ENCODE measurements at regions not wholly inside any gene's neighbourhood (a gene's known extent, or its start where the extent isn't known, plus 50 kb on each side); places are given as distances from the start of the nearest gene placed in this dataset.

- no peak for DNase-seq (ENCODE audit: low spot score in 2 of 2)
- no peak for TF ChIP-seq CTCF (IDR thresholded peaks at IDR 0.05)
- TF ChIP-seq EP300 (IDR thresholded peaks at IDR 0.05): no peak
- no peak for TF ChIP-seq POLR2AphosphoS5 (IDR thresholded peaks at IDR 0.05)
- TF ChIP-seq POLR2A (IDR thresholded peaks at IDR 0.05): no peak
- no peaks in the 10 kb centered on the region for H3K9me3 ChIP-seq
- H3K27ac ChIP-seq: no peak overlapping the region
- H3K27me3 ChIP-seq: no peaks in the 10 kb centered on the region
- H3K36me3 ChIP-seq: no peaks in the 10 kb centered on the region
- peaks cover 6% of the 10 kb centered on the region for H3K4me1 ChIP-seq
- no peak overlapping the region for H3K4me3 ChIP-seq
- WGBS: 81% methylated on average over 4 of the region's 4 CpGs
Observed at GRCh38 chr2:58574873-58575272, 333.7 kb upstream of the FANCL start.

DNA sequence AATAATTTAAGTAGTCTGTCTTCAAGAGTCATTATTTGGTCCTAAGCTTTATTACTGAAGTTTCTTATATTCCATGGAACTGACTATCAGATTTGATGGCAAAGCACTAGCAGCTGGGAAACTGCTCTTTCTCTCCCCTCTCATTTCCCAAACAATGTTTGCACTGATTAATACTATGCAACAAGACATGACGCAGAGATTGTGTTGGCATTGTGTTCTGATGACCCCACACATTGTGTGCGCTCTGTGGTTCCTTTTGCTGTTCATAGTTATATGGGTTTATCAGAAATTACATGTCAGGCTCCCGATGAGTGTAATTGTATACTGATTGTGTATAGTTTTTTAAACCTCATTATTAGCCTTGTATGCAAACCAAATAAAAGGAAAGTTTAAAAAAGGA is 331.6 kb upstream of the FANCL start:
- H3K36me3 ChIP-seq: no peaks in the 10 kb centered on the region
- DNase-seq (ENCODE audit: low spot score in 2 of 2): no peak
- no peaks in the 10 kb centered on the region for H3K27me3 ChIP-seq
- no peaks in the 10 kb centered on the region for H3K9me3 ChIP-seq
- no peak overlapping the region for H3K4me3 ChIP-seq
- H3K4me1 ChIP-seq: peaks cover 9% of the 10 kb centered on the region
- 91% methylated on average over 3 of the region's 3 CpGs for WGBS
- no peak overlapping the region for H3K27ac ChIP-seq
- TF ChIP-seq CTCF (IDR thresholded peaks at IDR 0.05) (no peak), EP300 (IDR thresholded peaks at IDR 0.05) (no peak), POLR2AphosphoS5 (IDR thresholded peaks at IDR 0.05) (no peak), POLR2A (IDR thresholded peaks at IDR 0.05) (no peak)

- Histone ChIP-seq H3K9me3 (no peaks in the 10 kb centered on the region), H3K27me3 (no peaks in the 10 kb centered on the region), H3K36me3 (no peaks in the 10 kb centered on the region), H3K4me1 (peaks cover 9% of the 10 kb centered on the region), H3K4me3 (no peak overlapping the region), H3K27ac (no peak overlapping the region)
- DNase-seq (ENCODE audit: low spot score in 2 of 2): no peak
- TF ChIP-seq CTCF (IDR thresholded peaks at IDR 0.05): peak in 1 of 2 donors; percentile 38
- TF ChIP-seq EP300 (IDR thresholded peaks at IDR 0.05): no peak
- TF ChIP-seq POLR2AphosphoS5 (IDR thresholded peaks at IDR 0.05): no peak
- no peak for TF ChIP-seq POLR2A (IDR thresholded peaks at IDR 0.05)
- 20% methylated on average over 10 of the region's 10 CpGs for WGBS
Observed at GRCh38 chr2:58571181-58571852, 330.2 kb upstream of the FANCL start.

DNA sequence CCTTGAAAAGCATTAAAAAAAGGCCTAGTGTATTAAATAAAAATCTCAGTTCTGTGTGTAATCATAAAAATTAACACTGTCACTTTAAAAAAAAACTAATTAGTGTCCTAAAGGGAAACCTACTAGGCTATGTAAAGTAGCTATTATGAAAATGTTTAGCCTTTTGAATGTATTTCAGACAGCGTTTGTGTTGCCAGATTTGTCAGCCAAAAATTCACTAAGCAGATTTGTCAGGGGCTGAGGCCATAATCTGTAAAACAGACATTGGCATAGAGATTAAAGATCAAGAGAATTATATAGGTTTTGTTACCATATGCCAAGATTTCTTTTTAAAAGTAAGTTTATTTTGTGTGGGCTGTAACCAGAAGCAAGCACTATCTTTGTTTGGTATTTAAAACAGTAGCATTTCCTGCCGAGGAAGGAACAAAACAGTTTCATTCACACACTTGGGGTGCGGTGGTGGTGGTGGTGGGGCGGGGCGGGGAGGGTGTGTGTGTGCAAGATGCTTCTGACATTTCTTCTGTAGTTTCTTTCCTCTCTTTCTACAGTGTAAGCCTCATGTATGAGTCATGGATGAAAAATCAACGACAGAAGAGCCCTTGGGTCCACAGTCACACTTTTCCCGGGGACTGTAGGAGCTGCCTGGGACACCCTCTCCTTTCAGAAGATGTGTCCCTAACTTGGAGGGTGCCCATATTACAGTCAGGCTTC is 328.5 kb upstream of the FANCL start:
- Histone ChIP-seq H3K4me1 (peaks cover 9% of the 10 kb centered on the region), H3K36me3 (no peaks in the 10 kb centered on the region), H3K27me3 (no peaks in the 10 kb centered on the region), H3K27ac (no peak overlapping the region), H3K9me3 (no peaks in the 10 kb centered on the region), H3K4me3 (no peak overlapping the region)
- TF ChIP-seq CTCF (IDR thresholded peaks at IDR 0.05) (no peak), EP300 (IDR thresholded peaks at IDR 0.05) (no peak), POLR2AphosphoS5 (IDR thresholded peaks at IDR 0.05) (no peak), POLR2A (IDR thresholded peaks at IDR 0.05) (no peak)
- 22% methylated on average over 7 of the region's 7 CpGs for WGBS
- DNase-seq (ENCODE audit: low spot score in 2 of 2): no peak

GRCh38 chr2:58568901-58569300 is 327.8 kb upstream of the FANCL start:
- H3K4me3 ChIP-seq: no peak overlapping the region
- no peak for DNase-seq (ENCODE audit: low spot score in 2 of 2)
- H3K9me3 ChIP-seq: no peaks in the 10 kb centered on the region
- 71% methylated on average over 2 of the region's 2 CpGs for WGBS
- no peaks in the 10 kb centered on the region for H3K27me3 ChIP-seq
- no peaks in the 10 kb centered on the region for H3K36me3 ChIP-seq
- peaks cover 9% of the 10 kb centered on the region for H3K4me1 ChIP-seq
- no peak for TF ChIP-seq EP300 (IDR thresholded peaks at IDR 0.05)
- no peak overlapping the region for H3K27ac ChIP-seq
